MM.1S (cell line): ENCODE measurements at regions not wholly inside any gene's neighbourhood (a gene's known extent, or its start where the extent isn't known, plus 50 kb on each side); places are given as distances from the start of the nearest gene placed in this dataset.

ENCODE experiments used
- EZH2 ChIP-seq: fragments of 300-600 bp; sonication (generic); optimal IDR thresholded peaks from 2 replicates; pipeline ENCODE3; 2017; ENCODE audit warnings: low read depth, mild to moderate bottlenecking, antibody characterized with exemption, low read length, mixed read lengths
- TF ChIP-seq, protein P1 (sequence below): fragments of 300-600 bp; sonication (generic); IDR thresholded peaks from 2 replicates; pipeline ENCODE4 v1.5.1; 2016; ENCODE audit warnings: antibody characterized with exemption, low read length, mixed read lengths

DNA sequence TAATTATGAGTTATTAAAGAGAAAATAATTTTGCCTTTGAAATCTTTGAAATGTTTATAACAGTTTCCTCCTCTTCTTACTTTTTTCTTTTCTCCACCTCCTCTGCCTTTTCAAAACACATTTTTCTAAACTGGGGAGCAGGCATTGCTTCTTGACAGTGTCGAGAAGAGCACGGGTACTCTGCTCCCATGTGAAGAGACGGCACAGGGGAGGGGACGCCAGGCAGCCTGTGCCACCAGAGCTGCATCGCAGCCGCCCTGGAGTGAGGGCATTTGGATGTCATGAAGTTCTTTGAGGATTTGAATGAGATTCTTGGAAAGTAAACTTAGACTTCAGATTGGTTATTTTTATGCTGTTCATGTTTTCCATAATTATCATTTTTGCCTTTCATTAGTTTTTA, 149.7 kb downstream of the ACTR3B start:
- TF ChIP-seq, protein P1, sequence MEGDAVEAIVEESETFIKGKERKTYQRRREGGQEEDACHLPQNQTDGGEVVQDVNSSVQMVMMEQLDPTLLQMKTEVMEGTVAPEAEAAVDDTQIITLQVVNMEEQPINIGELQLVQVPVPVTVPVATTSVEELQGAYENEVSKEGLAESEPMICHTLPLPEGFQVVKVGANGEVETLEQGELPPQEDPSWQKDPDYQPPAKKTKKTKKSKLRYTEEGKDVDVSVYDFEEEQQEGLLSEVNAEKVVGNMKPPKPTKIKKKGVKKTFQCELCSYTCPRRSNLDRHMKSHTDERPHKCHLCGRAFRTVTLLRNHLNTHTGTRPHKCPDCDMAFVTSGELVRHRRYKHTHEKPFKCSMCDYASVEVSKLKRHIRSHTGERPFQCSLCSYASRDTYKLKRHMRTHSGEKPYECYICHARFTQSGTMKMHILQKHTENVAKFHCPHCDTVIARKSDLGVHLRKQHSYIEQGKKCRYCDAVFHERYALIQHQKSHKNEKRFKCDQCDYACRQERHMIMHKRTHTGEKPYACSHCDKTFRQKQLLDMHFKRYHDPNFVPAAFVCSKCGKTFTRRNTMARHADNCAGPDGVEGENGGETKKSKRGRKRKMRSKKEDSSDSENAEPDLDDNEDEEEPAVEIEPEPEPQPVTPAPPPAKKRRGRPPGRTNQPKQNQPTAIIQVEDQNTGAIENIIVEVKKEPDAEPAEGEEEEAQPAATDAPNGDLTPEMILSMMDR, result no peak
- TF ChIP-seq EZH2, result no peak
